ENCODE measurements at regions not wholly inside any gene's neighbourhood (a gene's known extent, or its start where the extent isn't known, plus 50 kb on each side); places are given as distances from the start of the nearest gene placed in this dataset.

GRCh38 chr20:6651016-6651415, 116.5 kb upstream of the BMP2 start:
- no peak for DNase-seq (ENCODE audit: low spot score)
- no peaks in the 10 kb centered on the region for H3K4me1 ChIP-seq (ENCODE audit: control insufficient read depth in 4 of 4, insufficient read depth in 4 of 4, low read length in 3 of 4)
- no peak overlapping the region for H3K9ac ChIP-seq (ENCODE audit: low read depth in 1 of 2, low read length in 2 of 2)
- TF ChIP-seq SP1 (IDR thresholded peaks at IDR 0.05) (no peak), HNF4G (IDR thresholded peaks at IDR 0.05) (no peak), ZBTB33 (IDR thresholded peaks at IDR 0.05) (no peak), FOXA1 (IDR thresholded peaks at IDR 0.05) (no peak), FOXA2 (IDR thresholded peaks at IDR 0.05) (no peak), CTCF (IDR thresholded peaks at IDR 0.05; ENCODE audit: low read depth, low read length, missing input control) (no peak)
- TF ChIP-seq, protein P1, sequence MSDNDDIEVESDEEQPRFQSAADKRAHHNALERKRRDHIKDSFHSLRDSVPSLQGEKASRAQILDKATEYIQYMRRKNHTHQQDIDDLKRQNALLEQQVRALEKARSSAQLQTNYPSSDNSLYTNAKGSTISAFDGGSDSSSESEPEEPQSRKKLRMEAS (IDR thresholded peaks at IDR 0.05) = no peak
- no peak overlapping the region for H3K27ac ChIP-seq (ENCODE audit: low read depth in 1 of 2, low read length in 2 of 2)
- H3K4me3 ChIP-seq (ENCODE audit: low read depth in 1 of 3, low read length in 3 of 3) = no peak overlapping the region
- no peaks in the 10 kb centered on the region for H3K36me3 ChIP-seq (ENCODE audit: control insufficient read depth in 4 of 4, insufficient read depth in 3 of 4, low read depth in 1 of 4, low read length in 3 of 4)
- H3K27me3 ChIP-seq (ENCODE audit: control insufficient read depth in 4 of 4, insufficient read depth in 4 of 4, low read length in 3 of 4) = no peaks in the 10 kb centered on the region
- 89% methylated on average over 5 of the region's 5 CpGs for WGBS
- H3K9me3 ChIP-seq (ENCODE audit: control insufficient read depth in 4 of 4, low read length in 3 of 4) = no peaks in the 10 kb centered on the region

- WGBS = 94% methylated on average over 3 of the region's 3 CpGs
- no peaks in the 10 kb centered on the region for H3K36me3 ChIP-seq (ENCODE audit: control insufficient read depth in 4 of 4, insufficient read depth in 3 of 4, low read depth in 1 of 4, low read length in 3 of 4)
- H3K27ac ChIP-seq (ENCODE audit: low read depth in 1 of 2, low read length in 2 of 2) = no peak overlapping the region
- TF ChIP-seq FOXA2 (IDR thresholded peaks at IDR 0.05) (no peak), GABPA (IDR thresholded peaks at IDR 0.05 in 1 of 2, conservative IDR thresholded peaks at IDR 0.05 in 1 of 2) (no peak), ZBTB33 (IDR thresholded peaks at IDR 0.05) (no peak), SP1 (IDR thresholded peaks at IDR 0.05) (no peak), RAD21 (IDR thresholded peaks at IDR 0.05) (no peak), RXRA (IDR thresholded peaks at IDR 0.05) (no peak), JUND (IDR thresholded peaks at IDR 0.05) (no peak), EGR1 (IDR thresholded peaks at IDR 0.05; ENCODE audit: low read depth in 2 of 2) (no peak), REST (IDR thresholded peaks at IDR 0.05) (no peak), HNF4G (IDR thresholded peaks at IDR 0.05) (no peak), CTCF (IDR thresholded peaks at IDR 0.05; ENCODE audit: low read depth, low read length, missing input control) (no peak)
- TF ChIP-seq, protein P1 (IDR thresholded peaks at IDR 0.05) = no peak
- H3K4me3 ChIP-seq (ENCODE audit: low read depth in 1 of 3, low read length in 3 of 3) = no peak overlapping the region
- H3K4me1 ChIP-seq (ENCODE audit: control insufficient read depth in 4 of 4, insufficient read depth in 4 of 4, low read length in 3 of 4) = no peaks in the 10 kb centered on the region
- H3K27me3 ChIP-seq (ENCODE audit: control insufficient read depth in 4 of 4, insufficient read depth in 4 of 4, low read length in 3 of 4) = no peaks in the 10 kb centered on the region
- no peak overlapping the region for H3K9ac ChIP-seq (ENCODE audit: low read depth in 1 of 2, low read length in 2 of 2)
- H3K9me3 ChIP-seq (ENCODE audit: control insufficient read depth in 4 of 4, low read length in 3 of 4) = no peaks in the 10 kb centered on the region
- no peak for DNase-seq (ENCODE audit: low spot score)
Observed at GRCh38 chr20:6646021-6646636, 121.4 kb upstream of the BMP2 start.
